NB4 (cell line): ENCODE measurements at regions not wholly inside any gene's neighbourhood (a gene's known extent, or its start where the extent isn't known, plus 50 kb on each side); places are given as distances from the start of the nearest gene placed in this dataset.
A peak's percentile ranks its signal among the peaks of the same experiment; 100 is the strongest.

Experiments
- MYC ChIP-seq: IDR thresholded peaks from 2 replicates; pipeline ENCODE4 v1.6.1; 2011; ENCODE audit warnings: low read depth, low read length
- POLR2A ChIP-seq: IDR thresholded peaks from 2 replicates; pipeline ENCODE4 v1.6.1; 2011; ENCODE audit warnings: mild to moderate bottlenecking; ENCODE audit not compliant: insufficient read length; ENCODE audit errors: extremely low read depth
- TF ChIP-seq, protein P1 (sequence below): IDR thresholded peaks from one replicate; pipeline ENCODE4 v1.5.1; 2012; ENCODE audit warnings: low read depth, low read length
- TF ChIP-seq, protein P2 (sequence below): IDR thresholded peaks from 2 replicates; pipeline ENCODE4 v1.6.1; 2011; ENCODE audit warnings: low read depth, low read length

DNA sequence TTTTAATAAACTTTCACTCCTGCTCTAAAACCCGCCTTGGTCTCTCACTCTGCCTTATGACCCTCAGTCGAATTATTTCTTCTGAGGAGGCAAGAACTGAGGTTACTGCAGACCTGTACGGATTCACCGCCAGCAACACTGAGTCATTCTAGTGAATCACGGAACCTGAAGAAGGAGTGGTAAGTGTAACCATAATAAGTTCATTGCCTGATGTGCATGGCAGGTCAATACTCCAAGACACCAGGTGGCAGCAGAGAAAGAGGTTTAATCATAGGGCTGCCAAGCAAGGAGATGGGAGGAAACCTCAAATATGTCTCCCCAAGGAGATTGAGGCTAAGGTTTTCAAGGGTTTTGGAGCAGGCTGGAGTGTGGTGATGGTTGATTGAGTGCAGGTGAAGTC lies 204.3 kb upstream of the IPO5 start:
- TF ChIP-seq, protein P1, sequence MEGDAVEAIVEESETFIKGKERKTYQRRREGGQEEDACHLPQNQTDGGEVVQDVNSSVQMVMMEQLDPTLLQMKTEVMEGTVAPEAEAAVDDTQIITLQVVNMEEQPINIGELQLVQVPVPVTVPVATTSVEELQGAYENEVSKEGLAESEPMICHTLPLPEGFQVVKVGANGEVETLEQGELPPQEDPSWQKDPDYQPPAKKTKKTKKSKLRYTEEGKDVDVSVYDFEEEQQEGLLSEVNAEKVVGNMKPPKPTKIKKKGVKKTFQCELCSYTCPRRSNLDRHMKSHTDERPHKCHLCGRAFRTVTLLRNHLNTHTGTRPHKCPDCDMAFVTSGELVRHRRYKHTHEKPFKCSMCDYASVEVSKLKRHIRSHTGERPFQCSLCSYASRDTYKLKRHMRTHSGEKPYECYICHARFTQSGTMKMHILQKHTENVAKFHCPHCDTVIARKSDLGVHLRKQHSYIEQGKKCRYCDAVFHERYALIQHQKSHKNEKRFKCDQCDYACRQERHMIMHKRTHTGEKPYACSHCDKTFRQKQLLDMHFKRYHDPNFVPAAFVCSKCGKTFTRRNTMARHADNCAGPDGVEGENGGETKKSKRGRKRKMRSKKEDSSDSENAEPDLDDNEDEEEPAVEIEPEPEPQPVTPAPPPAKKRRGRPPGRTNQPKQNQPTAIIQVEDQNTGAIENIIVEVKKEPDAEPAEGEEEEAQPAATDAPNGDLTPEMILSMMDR, result peak; percentile 10
- TF ChIP-seq POLR2A (no peak), MYC (no peak)
- TF ChIP-seq, protein P2, sequence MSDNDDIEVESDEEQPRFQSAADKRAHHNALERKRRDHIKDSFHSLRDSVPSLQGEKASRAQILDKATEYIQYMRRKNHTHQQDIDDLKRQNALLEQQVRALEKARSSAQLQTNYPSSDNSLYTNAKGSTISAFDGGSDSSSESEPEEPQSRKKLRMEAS, result no peak
